OCI-LY1 (cell line): ENCODE measurements at regions not wholly inside any gene's neighbourhood (a gene's known extent, or its start where the extent isn't known, plus 50 kb on each side); places are given as distances from the start of the nearest gene placed in this dataset.

ENCODE experiments used
- CTCF ChIP-seq: fragments of 200-600 bp; sonication (generic), shearing (Covaris generic); IDR thresholded peaks from 2 replicates; pipeline ENCODE4 v1.5.1; 2017; ENCODE audit warnings: mild to moderate bottlenecking, antibody characterized with exemption, low read length, moderate library complexity, mixed read lengths
- EZH2 ChIP-seq: fragments of 200-600 bp; sonication (generic), shearing (Covaris generic); IDR thresholded peaks from 2 replicates; pipeline ENCODE4 v1.8.0; 2017; ENCODE audit warnings: borderline replicate concordance, mixed run types, mild to moderate bottlenecking, antibody characterized with exemption, low read length, moderate library complexity, mixed read lengths

- no peak for TF ChIP-seq CTCF
- TF ChIP-seq EZH2: no peak
Observed at GRCh38 chr3:181613191-181613590, 98.5 kb upstream of the SOX2 start.
